MCF 10A (cell line): ENCODE measurements at regions not wholly inside any gene's neighbourhood (a gene's known extent, or its start where the extent isn't known, plus 50 kb on each side); places are given as distances from the start of the nearest gene placed in this dataset.

Source experiments
- BruUV-seq: library from RNA; stranded (reverse); fragments of 400-500 nt; replicated peaks from 2 replicates; lab custom pipeline; 2021; lab: Mats Ljungman, UMichigan
- CTCF ChIA-PET: fragments of 300-600 bp; sonication (Branson Sonifier 250); formaldehyde crosslinking; extraction: SDS; loops from one replicate; lab custom pipeline; 2021; ENCODE audit warnings: antibody characterized with exemption, inconsistent platforms; lab: Yijun Ruan, JAX
- POLR2A ChIA-PET: fragments of 300-600, 350-650 bp; sonication (Branson Sonifier 250); formaldehyde crosslinking; extraction: SDS; loops from one replicate; lab custom pipeline; 2020; ENCODE audit warnings: antibody characterized with exemption, inconsistent platforms; lab: Yijun Ruan, JAX
- DNase-seq: peaks from one replicate; pipeline ENCODE4 v3.0.0-alpha.2; 2018; ENCODE audit not compliant: unreplicated experiment
- H3K27ac Mint-ChIP-seq: one replicate; pipeline ENCODE4 v1.8.0; 2022; ENCODE audit warnings: mild to moderate bottlenecking, low read depth, mixed read lengths; ENCODE audit not compliant: unreplicated experiment
- H3K27me3 Mint-ChIP-seq: one replicate; pipeline ENCODE4 v1.8.0; 2022; ENCODE audit warnings: mixed read lengths; ENCODE audit not compliant: insufficient read depth, unreplicated experiment
- H3K36me3 Mint-ChIP-seq: one replicate; pipeline ENCODE4 v1.8.0; 2022; ENCODE audit warnings: mild to moderate bottlenecking, moderate library complexity, mixed read lengths; ENCODE audit not compliant: insufficient read depth, unreplicated experiment
- H3K4me1 Mint-ChIP-seq: one replicate; pipeline ENCODE4 v1.8.0; 2022; ENCODE audit warnings: mixed read lengths; ENCODE audit not compliant: insufficient read depth, unreplicated experiment
- H3K4me3 Mint-ChIP-seq: one replicate; pipeline ENCODE4 v1.8.0; 2022; ENCODE audit warnings: mild to moderate bottlenecking, moderate library complexity, mixed read lengths; ENCODE audit not compliant: unreplicated experiment
- H3K9me3 Mint-ChIP-seq: one replicate; pipeline ENCODE4 v1.8.0; 2022; ENCODE audit warnings: mixed read lengths; ENCODE audit not compliant: unreplicated experiment
- intact Hi-C: fragments of 100-400 bp; cut with micrococcal nuclease; formaldehyde crosslinking; loops from 2 replicates; pipeline ENCODE4 v1.14.1; 2022
- TF ChIP-seq, protein P1 (sequence below): fragments of 200-600 bp; IDR thresholded peaks from one replicate; pipeline ENCODE4 v1.8.0; 2022; ENCODE audit warnings: antibody characterized with exemption, mild to moderate bottlenecking; ENCODE audit not compliant: unreplicated experiment

DNA sequence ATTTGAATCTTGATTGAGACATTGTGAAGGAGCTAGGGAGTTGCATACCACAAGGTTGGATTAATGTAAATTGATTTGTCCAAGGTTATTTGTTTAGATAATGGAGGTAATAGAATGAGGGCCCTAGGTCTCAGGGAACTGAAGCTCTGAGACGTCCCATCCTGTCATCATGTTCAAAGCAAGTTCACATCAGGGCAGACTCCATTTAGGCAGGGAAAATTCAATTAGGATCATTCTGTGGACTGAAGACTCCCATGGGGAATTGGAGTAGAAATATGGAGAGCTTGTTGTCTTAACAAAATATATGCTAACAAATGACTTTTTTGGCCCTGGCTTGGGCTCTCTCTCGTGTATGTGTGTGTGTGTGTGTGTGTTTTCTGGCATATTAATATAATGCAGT, 722.0 kb upstream of the ADAMTS16 start:
- H3K27me3 Mint-ChIP-seq, result no peaks in the 10 kb centered on the region
- no TSS peak for BruUV-seq
- intact Hi-C loops, result no loop called here
- H3K4me1 Mint-ChIP-seq, result no peaks in the 10 kb centered on the region
- TF ChIP-seq, protein P1, sequence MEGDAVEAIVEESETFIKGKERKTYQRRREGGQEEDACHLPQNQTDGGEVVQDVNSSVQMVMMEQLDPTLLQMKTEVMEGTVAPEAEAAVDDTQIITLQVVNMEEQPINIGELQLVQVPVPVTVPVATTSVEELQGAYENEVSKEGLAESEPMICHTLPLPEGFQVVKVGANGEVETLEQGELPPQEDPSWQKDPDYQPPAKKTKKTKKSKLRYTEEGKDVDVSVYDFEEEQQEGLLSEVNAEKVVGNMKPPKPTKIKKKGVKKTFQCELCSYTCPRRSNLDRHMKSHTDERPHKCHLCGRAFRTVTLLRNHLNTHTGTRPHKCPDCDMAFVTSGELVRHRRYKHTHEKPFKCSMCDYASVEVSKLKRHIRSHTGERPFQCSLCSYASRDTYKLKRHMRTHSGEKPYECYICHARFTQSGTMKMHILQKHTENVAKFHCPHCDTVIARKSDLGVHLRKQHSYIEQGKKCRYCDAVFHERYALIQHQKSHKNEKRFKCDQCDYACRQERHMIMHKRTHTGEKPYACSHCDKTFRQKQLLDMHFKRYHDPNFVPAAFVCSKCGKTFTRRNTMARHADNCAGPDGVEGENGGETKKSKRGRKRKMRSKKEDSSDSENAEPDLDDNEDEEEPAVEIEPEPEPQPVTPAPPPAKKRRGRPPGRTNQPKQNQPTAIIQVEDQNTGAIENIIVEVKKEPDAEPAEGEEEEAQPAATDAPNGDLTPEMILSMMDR, result no peak
- no peak overlapping the region for H3K4me3 Mint-ChIP-seq
- no peak for DNase-seq
- no peak overlapping the region for H3K27ac Mint-ChIP-seq
- H3K9me3 Mint-ChIP-seq, result peaks cover 15% of the 10 kb centered on the region
- no peaks in the 10 kb centered on the region for H3K36me3 Mint-ChIP-seq
- CTCF ChIA-PET, result no interaction called here
- POLR2A ChIA-PET, result no interaction called here

DNA sequence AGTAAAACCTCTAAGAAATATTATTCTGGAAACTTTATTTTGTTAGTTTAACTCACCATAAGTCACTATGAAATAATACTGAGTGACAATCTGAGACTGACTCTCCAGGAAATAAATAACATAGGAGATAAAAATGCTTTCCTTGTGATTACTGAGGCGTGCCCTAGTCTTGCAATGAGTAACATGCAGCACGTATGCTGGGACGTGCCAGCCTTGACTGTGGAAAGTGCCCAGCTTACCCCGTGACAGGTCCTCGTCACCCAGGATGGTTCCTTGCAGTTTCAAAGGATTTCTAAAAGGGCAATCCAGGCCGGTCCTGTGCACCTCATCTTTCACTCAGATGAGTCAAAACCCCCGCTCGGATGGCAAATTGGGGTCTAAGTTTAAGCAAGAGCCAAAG, 720.8 kb upstream of the ADAMTS16 start:
- TF ChIP-seq, protein P1, result no peak

DNA sequence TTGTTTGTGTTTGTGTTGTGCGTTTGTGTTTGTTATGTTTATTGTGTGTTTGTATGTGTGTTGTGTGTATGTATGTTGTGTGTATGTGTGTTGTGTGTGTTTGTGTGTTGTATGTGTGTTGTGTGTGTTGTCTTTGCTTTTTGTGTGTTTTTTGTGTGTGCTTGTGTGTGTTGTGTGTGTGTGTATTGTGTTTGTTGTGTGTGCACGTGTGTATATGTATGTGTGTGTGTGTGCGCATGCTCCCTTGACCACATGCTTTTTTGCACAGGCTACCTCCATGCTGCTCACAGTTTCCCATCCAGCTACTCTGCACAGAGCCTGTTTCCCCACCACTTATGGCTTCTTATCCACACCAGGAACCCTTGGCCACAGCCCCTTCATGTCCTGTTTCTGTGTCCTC, 720.0 kb upstream of the ADAMTS16 start:
- no peaks in the 10 kb centered on the region for H3K27me3 Mint-ChIP-seq
- no peak overlapping the region for H3K27ac Mint-ChIP-seq
- intact Hi-C loops, result no loop called here
- peaks cover 15% of the 10 kb centered on the region for H3K9me3 Mint-ChIP-seq
- no peak overlapping the region for H3K4me3 Mint-ChIP-seq
- no TSS peak for BruUV-seq
- H3K36me3 Mint-ChIP-seq, result no peaks in the 10 kb centered on the region
- ChIA-PET POLR2A (no interaction called here), CTCF (interaction anchor here (0.6 kb wide), 1 partner anchor 24 kb away, joined by 4 read pairs; no protein-coding TSS in a partner anchor)
- no peaks in the 10 kb centered on the region for H3K4me1 Mint-ChIP-seq
- TF ChIP-seq, protein P1, result no peak
- no peak for DNase-seq

More for the DNA sequence above, 720.8 kb upstream of the ADAMTS16 start:
- Mint-ChIP-seq H3K27me3 (no peaks in the 10 kb centered on the region), H3K9me3 (peaks cover 15% of the 10 kb centered on the region), H3K4me3 (no peak overlapping the region), H3K36me3 (no peaks in the 10 kb centered on the region), H3K4me1 (no peaks in the 10 kb centered on the region), H3K27ac (no peak overlapping the region)
- CTCF ChIA-PET, result no interaction called here
- intact Hi-C loops, result no loop called here
- no TSS peak for BruUV-seq
- no peak for DNase-seq
- POLR2A ChIA-PET, result no interaction called here

DNA sequence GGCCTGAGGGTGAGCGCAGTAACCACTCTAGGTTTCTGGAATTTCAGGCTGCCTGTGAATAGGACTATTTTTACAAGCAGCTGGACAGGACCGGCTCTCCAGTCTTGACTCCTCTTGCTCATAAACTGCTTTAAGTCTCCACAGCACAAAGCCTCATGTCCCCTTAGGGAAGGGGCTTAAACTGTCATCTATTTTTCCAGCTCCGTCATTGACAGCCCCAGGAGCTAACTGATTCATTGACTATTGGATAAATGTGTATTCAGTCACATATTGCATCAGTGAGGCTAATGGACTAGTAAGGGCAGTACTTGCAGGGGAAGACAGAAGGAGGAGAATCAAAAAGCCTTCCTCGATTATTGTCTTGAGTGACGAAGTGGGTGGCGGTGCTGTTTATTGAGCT, 719.4 kb upstream of the ADAMTS16 start:
- Mint-ChIP-seq H3K27me3 (no peaks in the 10 kb centered on the region), H3K36me3 (no peaks in the 10 kb centered on the region), H3K4me3 (no peak overlapping the region), H3K4me1 (no peaks in the 10 kb centered on the region), H3K27ac (no peak overlapping the region), H3K9me3 (peaks cover 15% of the 10 kb centered on the region)
- no peak for DNase-seq
- CTCF ChIA-PET, result no interaction called here
- BruUV-seq, result no TSS peak
- intact Hi-C loops, result no loop called here
- POLR2A ChIA-PET, result no interaction called here
- TF ChIP-seq, protein P1, result no peak
